K562 (cell line): ENCODE measurements at regions not wholly inside any gene's neighbourhood (a gene's known extent, or its start where the extent isn't known, plus 50 kb on each side); places are given as distances from the start of the nearest gene placed in this dataset.

Experiments
- ATAC-seq: fragments of 200-7000 bp; cut with Tn5 transposase; 3 replicates; pipeline ENCODE4 v1.9.1; 2020; ENCODE audit warnings: moderate library complexity
- BruUV-seq: library from RNA; stranded (reverse); fragments of 400-500 nt; replicated peaks from 2 replicates; lab custom pipeline; 2021; lab: Mats Ljungman, UMichigan
- CTCF ChIA-PET: fragments of 300-600 bp; formaldehyde crosslinking; extraction: SDS; loops from one replicate; lab custom pipeline; 2021; ENCODE audit warnings: low intra/inter-chr PET ratio; lab: Yijun Ruan, JAX
- POLR2A ChIA-PET: fragments of 300-600, 350-650 bp; sonication (Branson Sonifier 250); formaldehyde crosslinking; extraction: SDS; loops from one replicate; lab custom pipeline; 2021; ENCODE audit warnings: antibody characterized with exemption, inconsistent platforms; lab: Yijun Ruan, JAX
- DNase-seq, 4 experiments: peaks; one replicate each; pipeline versions ENCODE4 v3.0.0 to v3.0.0-alpha.2; 2011 to 2018; ENCODE audit warnings: low spot score in 3 of 4, mixed read lengths in 3 of 4; ENCODE audit errors: extremely low read depth in 1 of 4
- FAIRE-seq: peaks from 2 replicates; lab custom pipeline; 2011; peaks lifted over from hg19 to GRCh38; lab: Jason Lieb, UNC
- H2AFZ ChIP-seq: 2 replicates; pipeline ENCODE4 v1.6.0; 2011; ENCODE audit warnings: low read depth, low read length, control low read depth, inconsistent platforms
- H3K27ac ChIP-seq: fragments of 200-600 bp; 3 replicates; pipeline ENCODE4 v1.8.0; 2011; ENCODE audit warnings: low read depth, mild to moderate bottlenecking, control low read depth, inconsistent platforms, low read length, moderate library complexity, mixed read lengths; ENCODE audit errors: extremely low read depth
- H3K27me3 ChIP-seq, 2 experiments: fragments of 300-600 bp in 1 of 2; 2 replicates in 1 of 2; 3 replicates in 1 of 2; pipeline versions ENCODE4 v1.6.0 to v1.8.0; 2011; ENCODE audit warnings: inconsistent platforms in 2 of 2, low read length in 2 of 2, mild to moderate bottlenecking in 1 of 2, mixed read lengths in 1 of 2, moderate library complexity in 1 of 2; ENCODE audit not compliant: control insufficient read depth in 2 of 2, insufficient read depth in 2 of 2
- H3K36me3 ChIP-seq: fragments of 300-600 bp; 3 replicates; pipeline ENCODE4 v1.8.0; 2011; ENCODE audit warnings: mild to moderate bottlenecking, low read length, inconsistent platforms; ENCODE audit not compliant: control insufficient read depth, insufficient read depth
- H3K4me1 ChIP-seq, 2 experiments: fragments of 200-600 bp in 1 of 2; replicated peaks in 1 of 2; 2 replicates in 1 of 2; 3 replicates in 1 of 2; pipeline versions ENCODE4 v1.5.1 to v1.8.0; 2011; ENCODE audit warnings: inconsistent platforms in 2 of 2, low read length in 2 of 2, mild to moderate bottlenecking in 1 of 2, mixed read lengths in 1 of 2, moderate library complexity in 1 of 2; ENCODE audit not compliant: control insufficient read depth in 2 of 2, insufficient read depth in 2 of 2
- H3K4me2 ChIP-seq: 2 replicates; pipeline ENCODE4 v1.6.1; 2011; ENCODE audit warnings: low read length, control low read depth, inconsistent platforms, mixed read lengths; ENCODE audit not compliant: insufficient read depth
- H3K4me3 ChIP-seq: fragments of 200-600 bp; sonication (generic), shearing (Covaris generic); 2 replicates; pipeline ENCODE4 v1.5.1; 2016; ENCODE audit warnings: control low read depth, inconsistent platforms
- H3K79me2 ChIP-seq: fragments of 200-600 bp; 3 replicates; pipeline ENCODE4 v1.8.0; 2011; ENCODE audit warnings: low read length, inconsistent platforms; ENCODE audit not compliant: control insufficient read depth, insufficient read depth
- H3K9ac ChIP-seq, 2 experiments: 2 replicates each; pipeline versions ENCODE4 v1.6.0 to v1.6.1; 2011; ENCODE audit warnings: low read depth in 2 of 2, low read length in 2 of 2, control low read depth in 1 of 2, inconsistent platforms in 1 of 2, mild to moderate bottlenecking in 1 of 2, mixed read lengths in 1 of 2; ENCODE audit not compliant: insufficient read depth in 1 of 2
- H3K9me1 ChIP-seq: one replicate; pipeline ENCODE4 v1.6.0; 2011; ENCODE audit warnings: inconsistent platforms, mild to moderate bottlenecking, low read length, moderate library complexity; ENCODE audit not compliant: control insufficient read depth, insufficient read depth
- H3K9me3 ChIP-seq: replicated peaks from 2 replicates; pipeline ENCODE4 v1.5.1; 2011; ENCODE audit warnings: low read depth, low read length, inconsistent platforms; ENCODE audit not compliant: control insufficient read depth, insufficient read depth
- H4K20me1 ChIP-seq: replicated peaks from 2 replicates; pipeline ENCODE4 v1.6.1; 2011; ENCODE audit warnings: low read length, inconsistent platforms, mixed read lengths; ENCODE audit not compliant: control insufficient read depth, insufficient read depth
- ADNP ChIP-seq: fragments of 200-800 bp; sonication (Bioruptor generic); IDR thresholded peaks from 2 replicates; pipeline ENCODE4 v1.6.1; 2016; ENCODE audit warnings: missing genetic modification characterization, missing compliant biosample characterization
- CCNT2 ChIP-seq: IDR thresholded peaks from 2 replicates; pipeline ENCODE4 v1.6.1; 2011; ENCODE audit warnings: borderline replicate concordance, low read depth, mild to moderate bottlenecking, moderate library complexity, mixed read lengths, low read length; ENCODE audit not compliant: insufficient read length; ENCODE audit errors: extremely low read depth
- DACH1 ChIP-seq: fragments of 450-650 bp; IDR thresholded peaks from 2 replicates; pipeline ENCODE4 v1.6.1; 2018; ENCODE audit not compliant: partially characterized antibody
- ELF1 ChIP-seq: fragments of 200-800 bp; sonication (Bioruptor generic); IDR thresholded peaks from 2 replicates; pipeline ENCODE4 v1.6.1; 2016; ENCODE audit warnings: missing genetic modification characterization, missing compliant biosample characterization
- FUS ChIP-seq: fragments of 200-400 bp; formaldehyde crosslinking; optimal IDR thresholded peaks from 2 replicates; pipeline ENCODE3; 2017; ENCODE audit warnings: low read depth, low read length
- HMG20A ChIP-seq: fragments of 450-650 bp; formaldehyde crosslinking; conservative IDR thresholded peaks from 2 replicates; pipeline ENCODE4 v1.4.0; 2020; ENCODE audit warnings: mild to moderate bottlenecking, mixed read lengths
- KAT7 ChIP-seq: sonication (generic); formaldehyde crosslinking; IDR thresholded peaks from 2 replicates; pipeline ENCODE4 v1.8.0; 2022; ENCODE audit warnings: missing genetic modification reagents, mild to moderate bottlenecking, borderline replicate concordance
- LARP7 ChIP-seq: fragments of 450-650 bp; IDR thresholded peaks from 2 replicates; pipeline ENCODE4 v1.6.1; 2016
- MEIS2 ChIP-seq: fragments of 450-650 bp; IDR thresholded peaks from 2 replicates; pipeline ENCODE4 v1.6.1; 2014; ENCODE audit warnings: mild to moderate bottlenecking; ENCODE audit not compliant: partially characterized antibody
- SNIP1 ChIP-seq: fragments of 450-650 bp; IDR thresholded peaks from 2 replicates; pipeline ENCODE4 v1.7.1; 2017; ENCODE audit warnings: low read depth, mild to moderate bottlenecking
- TCFL5 ChIP-seq: fragments of 250-450 bp; sonication (Bioruptor Pico); conservative IDR thresholded peaks from 2 replicates; pipeline ENCODE4 v1.6.1; 2021; ENCODE audit warnings: mild to moderate bottlenecking, moderate library complexity, matching md5 sums
- ZNF57 ChIP-seq: fragments of 450-650 bp; formaldehyde crosslinking; IDR thresholded peaks from 2 replicates; pipeline ENCODE4 v1.4.0; 2020; ENCODE audit warnings: mild to moderate bottlenecking, moderate library complexity
- ZNF707 ChIP-seq: fragments of 250-450 bp; sonication (Bioruptor Pico); conservative IDR thresholded peaks from 2 replicates; pipeline ENCODE4 v1.8.0; 2022; ENCODE audit warnings: inconsistent platforms, mild to moderate bottlenecking, moderate library complexity
- ZNF785 ChIP-seq: fragments of 250-450 bp; sonication (Bioruptor Pico); IDR thresholded peaks from 2 replicates; pipeline ENCODE4 v1.4.0; 2020; ENCODE audit warnings: mild to moderate bottlenecking
- WGBS: fragments of 100-300 bp; shearing (Covaris generic); methylation state at CpG from one replicate; pipeline ENCODE4 v1.1.6; 2016; ENCODE audit warnings: low coverage, mixed read lengths; ENCODE audit not compliant: insufficient coverage; ENCODE audit errors: missing lambda C conversion rate; 5-methylcytosine and 5-hydroxymethylcytosine counted together
- in situ Hi-C: fragments of 300-500 bp; cut with MboI; formaldehyde crosslinking; loops from 4 replicates; pipeline ENCODE4 v1.15.0; 2018; ENCODE audit warnings: inconsistent platforms, mixed read lengths
- intact Hi-C: fragments of 100-400 bp; cut with micrococcal nuclease; formaldehyde crosslinking; loops from 2 replicates; pipeline ENCODE4 v1.14.2; 2022
- TF ChIP-seq, protein P1 (sequence below): sonication (generic); formaldehyde crosslinking; IDR thresholded peaks from 2 replicates; pipeline ENCODE4 v1.8.1; 2023; ENCODE audit warnings: mild to moderate bottlenecking, missing genetic modification reagents, moderate library complexity
- TF ChIP-seq, protein P2 (sequence below): sonication (generic); formaldehyde crosslinking; IDR thresholded peaks from 2 replicates; pipeline ENCODE4 v1.8.0; 2022; ENCODE audit warnings: mild to moderate bottlenecking, low read depth, missing genetic modification reagents

DNA sequence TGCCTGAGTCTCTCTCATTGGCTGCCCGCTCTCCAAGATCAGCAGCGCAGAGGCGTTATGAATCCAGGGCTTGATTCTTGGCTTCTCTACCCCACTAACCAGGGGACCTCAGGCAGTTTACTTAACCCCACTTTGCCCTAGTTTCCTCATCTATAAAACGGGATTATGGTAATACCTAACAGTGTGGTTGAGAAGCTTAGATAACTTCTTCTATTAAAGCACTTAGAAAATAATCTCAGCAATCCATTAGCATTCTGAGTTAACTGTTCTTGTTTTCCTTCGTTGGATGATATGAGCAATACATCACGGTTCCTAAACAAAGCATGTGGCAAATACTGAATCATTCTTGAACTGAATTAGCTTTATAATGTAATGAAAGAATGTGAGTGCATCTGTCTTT, 116.3 kb upstream of the FKBP1C start:
- DNase-seq: no peak
- no peak overlapping the region for H3K4me2 ChIP-seq
- no peak overlapping the region for H3K9ac ChIP-seq
- no peak for FAIRE-seq
- WGBS: under 1% methylated on average over 6 of the region's 6 CpGs
- intact Hi-C loops (no loop called here), in situ Hi-C loops (no loop called here)
- no peaks in the 10 kb centered on the region for H3K36me3 ChIP-seq
- TF ChIP-seq ADNP (tag) (no peak), DACH1 (no peak), ZNF785 (CRISPR knock-in tag) (no peak), TCFL5 (CRISPR knock-in tag) (no peak), MEIS2 (no peak), HMG20A (no peak), FUS (no peak), LARP7 (no peak), ZNF57 (CRISPR knock-in tag) (no peak), CCNT2 (no peak), ZNF707 (CRISPR knock-in tag) (no peak), SNIP1 (no peak), KAT7 (CRISPR knock-in tag) (no peak), ELF1 (tag) (no peak)
- TF ChIP-seq, protein P1, sequence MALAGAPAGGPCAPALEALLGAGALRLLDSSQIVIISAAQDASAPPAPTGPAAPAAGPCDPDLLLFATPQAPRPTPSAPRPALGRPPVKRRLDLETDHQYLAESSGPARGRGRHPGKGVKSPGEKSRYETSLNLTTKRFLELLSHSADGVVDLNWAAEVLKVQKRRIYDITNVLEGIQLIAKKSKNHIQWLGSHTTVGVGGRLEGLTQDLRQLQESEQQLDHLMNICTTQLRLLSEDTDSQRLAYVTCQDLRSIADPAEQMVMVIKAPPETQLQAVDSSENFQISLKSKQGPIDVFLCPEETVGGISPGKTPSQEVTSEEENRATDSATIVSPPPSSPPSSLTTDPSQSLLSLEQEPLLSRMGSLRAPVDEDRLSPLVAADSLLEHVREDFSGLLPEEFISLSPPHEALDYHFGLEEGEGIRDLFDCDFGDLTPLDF (CRISPR knock-in tag): no peak
- TF ChIP-seq, protein P2, sequence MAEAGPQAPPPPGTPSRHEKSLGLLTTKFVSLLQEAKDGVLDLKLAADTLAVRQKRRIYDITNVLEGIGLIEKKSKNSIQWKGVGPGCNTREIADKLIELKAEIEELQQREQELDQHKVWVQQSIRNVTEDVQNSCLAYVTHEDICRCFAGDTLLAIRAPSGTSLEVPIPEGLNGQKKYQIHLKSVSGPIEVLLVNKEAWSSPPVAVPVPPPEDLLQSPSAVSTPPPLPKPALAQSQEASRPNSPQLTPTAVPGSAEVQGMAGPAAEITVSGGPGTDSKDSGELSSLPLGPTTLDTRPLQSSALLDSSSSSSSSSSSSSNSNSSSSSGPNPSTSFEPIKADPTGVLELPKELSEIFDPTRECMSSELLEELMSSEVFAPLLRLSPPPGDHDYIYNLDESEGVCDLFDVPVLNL (CRISPR knock-in tag): no peak
- no peaks in the 10 kb centered on the region for H3K79me2 ChIP-seq
- H2AFZ ChIP-seq: no peak overlapping the region
- no TSS peak for BruUV-seq
- ChIA-PET POLR2A (no interaction called here), CTCF (no interaction called here)
- no peaks in the 10 kb centered on the region for H4K20me1 ChIP-seq
- no peak overlapping the region for H3K27ac ChIP-seq
- no peaks in the 10 kb centered on the region for H3K9me1 ChIP-seq
- ATAC-seq: no peak
- no peaks in the 10 kb centered on the region for H3K4me1 ChIP-seq
- no peak overlapping the region for H3K4me3 ChIP-seq
- H3K27me3 ChIP-seq: no peaks in the 10 kb centered on the region
- no peaks in the 10 kb centered on the region for H3K9me3 ChIP-seq
